OCI-M2 (cell line): ENCODE measurements at regions not wholly inside any gene's neighbourhood (a gene's known extent, or its start where the extent isn't known, plus 50 kb on each side); places are given as distances from the start of the nearest gene placed in this dataset.
"Not testable (repeated sequence)": the region's sequence is repeated elsewhere in the genome, so short reads cannot be mapped to it uniquely, and the experiment has no call there.

Source experiments
- DNase-seq: peaks from one replicate; lab custom pipeline; 2025; ENCODE audit not compliant: unreplicated experiment; lab: John Stamatoyannopoulos, UW

DNA sequence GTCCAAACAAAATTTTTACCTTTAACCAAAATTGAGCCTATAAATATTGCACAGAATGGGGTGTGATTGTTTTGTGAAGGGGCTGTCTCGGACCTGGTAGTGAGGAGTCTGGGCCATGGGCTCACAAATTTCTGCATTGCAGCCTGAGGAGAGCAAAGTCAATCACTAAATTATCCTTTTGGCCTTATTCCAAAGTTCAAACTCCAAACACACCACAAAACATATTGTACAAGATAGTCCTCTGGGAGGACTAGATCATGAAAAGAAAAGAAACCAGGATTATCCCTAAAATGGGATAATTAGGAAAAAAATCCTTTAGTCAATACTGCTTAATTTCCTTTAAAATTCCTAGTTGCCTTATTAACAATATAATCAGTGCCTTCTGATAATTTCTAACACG is 115.5 kb downstream of the BUB3 start:
- no peak for DNase-seq

- DNase-seq, result no peak
Observed at GRCh38 chr10:123270221-123270620, 116.0 kb downstream of the BUB3 start.

DNA sequence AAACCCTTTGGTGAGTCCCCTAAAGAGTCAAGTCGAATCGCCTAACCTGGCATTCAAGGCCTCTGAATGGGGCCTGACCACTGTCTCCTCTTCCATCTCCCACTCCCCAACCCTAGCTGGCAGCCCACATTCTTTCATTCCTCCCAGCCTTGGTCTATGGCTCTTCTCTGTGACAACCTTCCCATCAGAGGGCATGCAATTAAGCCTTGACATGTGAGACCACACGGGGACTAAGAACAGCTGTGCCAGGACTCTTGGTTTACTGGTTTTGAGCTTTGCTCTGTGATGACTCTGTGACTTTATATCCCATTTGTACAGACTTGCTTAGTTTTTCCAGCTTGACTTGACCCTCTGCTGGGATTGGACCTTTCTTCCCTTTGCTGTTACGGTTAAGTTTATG is 116.6 kb downstream of the BUB3 start:
- no peak for DNase-seq

GRCh38 chr10:123272171-123272570 is 118.0 kb downstream of the BUB3 start:
- DNase-seq, result no peak

- no peak for DNase-seq
Observed at GRCh38 chr10:123274306-123275135, 120.3 kb downstream of the BUB3 start.

GRCh38 chr10:123275136-123275564 is 120.9 kb downstream of the BUB3 start:
- no peak for DNase-seq

- no peak for DNase-seq
Observed at GRCh38 chr10:123278445-123278844, 124.2 kb downstream of the BUB3 start.

- not testable (repeated sequence) for DNase-seq
Observed at GRCh38 chr10:123283371-123283770, 129.2 kb downstream of the BUB3 start.

- DNase-seq, result no peak
Observed at GRCh38 chr10:123284022-123284421, 129.8 kb downstream of the BUB3 start.

DNA sequence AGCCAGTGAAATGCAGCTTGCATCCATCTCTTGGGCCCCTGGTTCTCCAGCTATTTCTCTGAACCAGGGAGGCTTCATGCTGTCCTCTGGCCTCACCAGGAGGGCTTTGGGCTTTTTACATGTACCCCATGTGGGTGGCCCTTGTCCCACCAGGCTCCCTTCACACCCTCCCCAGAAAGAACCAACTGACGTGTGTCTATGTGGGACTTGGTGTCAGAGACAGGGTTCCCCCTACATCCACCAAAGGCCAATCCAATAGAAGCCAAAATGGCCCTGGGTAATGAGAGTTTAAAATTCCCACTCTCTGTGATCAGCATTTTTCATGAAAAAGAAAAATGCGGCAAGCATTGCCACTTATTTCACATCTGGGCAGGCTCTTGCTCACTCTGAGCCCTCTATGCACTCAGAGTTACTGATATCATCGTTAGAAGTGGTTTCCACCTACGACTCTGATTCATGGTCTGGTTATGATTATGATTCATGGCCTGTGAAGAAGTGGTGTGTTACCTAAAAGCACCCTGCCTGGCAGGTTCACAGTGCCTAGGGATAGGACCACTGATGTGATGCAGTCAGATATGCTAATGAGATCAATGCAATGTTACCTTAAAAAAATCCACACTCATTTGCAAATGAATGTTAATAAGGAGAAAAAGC is 133.5 kb downstream of the BUB3 start:
- no peak for DNase-seq

DNA sequence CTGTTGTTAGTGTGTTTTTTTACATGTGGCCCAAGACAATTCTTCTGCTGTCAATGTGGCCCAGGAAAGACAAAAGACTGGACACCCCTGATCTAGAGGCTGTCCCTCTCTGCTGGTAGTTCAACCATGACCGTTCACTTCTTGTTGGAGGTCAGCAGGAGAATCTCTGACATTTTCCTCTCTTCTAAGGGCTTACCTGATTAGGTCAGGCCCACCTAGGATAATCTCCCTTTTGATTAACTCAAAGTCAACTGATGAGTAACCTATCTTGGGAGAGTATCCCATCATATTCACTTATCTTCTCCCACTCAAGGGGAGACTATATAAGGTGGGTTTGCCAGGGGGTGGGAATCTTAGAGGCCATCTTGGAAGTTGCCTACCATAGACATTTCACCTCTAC is 135.2 kb downstream of the BUB3 start:
- no peak for DNase-seq

DNA sequence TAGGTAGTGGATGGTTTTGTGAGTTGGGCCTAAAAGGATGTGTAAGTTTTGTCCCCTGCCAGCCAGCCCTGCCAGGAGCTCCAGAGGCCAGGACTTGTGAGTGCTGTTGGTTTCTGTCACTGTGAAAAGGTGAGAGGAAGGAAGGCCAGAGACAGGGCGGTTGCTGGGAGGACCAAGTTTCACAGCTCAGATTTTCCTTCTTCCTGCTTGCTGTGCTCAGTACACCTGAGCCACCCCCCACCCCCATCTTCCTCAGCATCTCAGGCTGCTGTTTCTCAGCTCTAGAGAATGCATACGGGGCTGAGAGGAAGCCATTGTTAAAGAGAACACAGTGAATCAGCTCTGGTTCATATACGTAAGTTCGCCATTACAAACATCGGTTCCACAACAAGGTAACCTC is 139.9 kb downstream of the BUB3 start:
- DNase-seq, result no peak

- DNase-seq, result no peak
Observed at GRCh38 chr10:123294886-123295285, 140.7 kb downstream of the BUB3 start.

- DNase-seq, result no peak
Observed at GRCh38 chr10:123295644-123296043, 141.4 kb downstream of the BUB3 start.

DNA sequence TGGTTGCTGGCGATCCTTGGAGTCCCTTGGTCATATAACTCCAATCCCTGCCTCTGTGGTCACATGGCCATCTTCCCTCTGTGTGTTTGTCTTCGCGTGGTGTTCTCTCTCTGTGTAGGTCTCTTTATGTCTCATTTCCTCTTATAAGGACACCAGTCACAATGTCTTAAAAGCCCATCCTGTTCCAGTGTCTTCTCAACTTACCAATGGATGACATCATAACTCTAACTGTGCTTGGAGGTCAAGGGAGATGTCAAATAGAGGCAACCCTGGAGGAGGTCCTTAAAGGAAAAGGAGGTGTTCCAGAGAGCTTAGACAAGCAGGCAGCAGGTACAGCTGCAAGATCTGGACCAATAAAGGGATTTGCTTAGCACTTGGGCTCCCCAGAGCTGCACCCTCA is 143.0 kb downstream of the BUB3 start:
- DNase-seq, result no peak

DNA sequence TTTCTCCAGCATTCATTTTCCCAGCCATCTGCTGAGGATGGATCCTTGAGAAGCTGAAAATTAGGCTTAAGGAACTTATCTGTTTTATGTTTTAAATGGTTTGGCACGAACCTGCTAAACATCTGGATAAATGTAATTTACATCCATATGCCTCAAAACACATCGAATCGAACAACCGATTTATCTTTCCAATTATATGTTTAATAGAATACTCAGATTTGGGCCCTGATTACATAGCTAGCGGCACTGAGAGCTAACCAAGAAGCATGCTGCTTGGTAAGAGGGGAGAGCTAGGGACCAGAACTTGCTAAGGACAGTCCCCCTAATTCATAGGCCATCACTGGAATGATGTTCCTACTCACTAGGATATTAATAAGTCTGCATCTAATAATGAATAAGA is 144.4 kb downstream of the BUB3 start:
- DNase-seq, result no peak

DNA sequence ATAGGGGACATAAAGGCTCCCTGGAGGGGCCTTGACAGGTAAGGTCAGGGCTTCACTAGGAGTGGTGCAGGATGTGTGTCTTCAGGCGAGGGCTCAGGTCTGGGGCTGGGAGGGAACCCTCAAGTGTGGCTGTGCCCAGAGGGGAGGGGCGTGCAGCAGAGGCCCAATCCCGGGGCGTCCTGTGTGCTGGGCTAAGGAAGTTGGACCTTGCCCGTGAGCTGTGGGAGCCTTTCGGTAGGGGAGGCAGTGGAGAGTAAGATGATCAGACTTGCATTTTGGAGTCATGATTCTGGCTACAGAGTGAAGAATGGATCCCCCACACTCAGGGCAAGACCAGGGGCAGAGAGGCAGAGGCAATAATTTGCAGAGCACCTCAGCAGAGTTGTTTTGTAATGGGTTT is 145.4 kb downstream of the BUB3 start:
- no peak for DNase-seq

DNA sequence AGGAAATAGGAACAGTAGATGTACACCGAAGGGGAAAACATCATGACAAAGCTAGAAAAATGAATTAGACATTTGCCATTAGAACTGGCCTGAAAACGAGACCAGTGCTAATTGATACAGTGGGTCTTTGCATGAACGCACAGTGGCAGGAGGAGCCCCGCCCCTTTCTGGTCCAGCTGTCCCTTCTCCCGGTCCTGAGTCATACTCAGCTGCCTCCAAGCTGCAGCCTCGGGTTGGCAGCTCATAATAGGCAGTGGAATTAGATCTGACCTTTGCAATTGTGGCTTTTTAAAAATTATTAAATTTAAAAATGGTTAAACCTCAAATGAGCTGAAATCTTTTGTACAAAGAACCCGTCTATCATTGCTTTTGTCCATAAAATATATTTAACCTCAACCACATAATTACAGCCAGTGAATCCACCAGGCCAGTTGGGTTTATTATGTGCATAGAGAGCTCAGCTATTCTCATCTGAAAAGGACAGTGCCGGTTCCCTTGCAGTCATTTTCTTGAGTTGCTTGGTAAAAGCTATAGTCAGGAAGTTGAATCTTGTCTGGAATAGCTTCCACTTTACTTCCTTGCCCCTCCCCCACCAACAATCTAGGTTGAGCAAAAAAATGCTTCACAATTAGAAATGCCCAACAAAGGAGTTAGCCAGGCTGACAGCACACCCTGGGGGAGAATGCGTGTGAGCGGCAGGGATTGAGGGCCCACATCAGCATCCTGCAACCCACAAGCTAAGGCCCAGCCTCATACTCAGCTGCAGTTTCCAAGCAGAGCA is 147.1 kb downstream of the BUB3 start:
- no peak for DNase-seq

DNA sequence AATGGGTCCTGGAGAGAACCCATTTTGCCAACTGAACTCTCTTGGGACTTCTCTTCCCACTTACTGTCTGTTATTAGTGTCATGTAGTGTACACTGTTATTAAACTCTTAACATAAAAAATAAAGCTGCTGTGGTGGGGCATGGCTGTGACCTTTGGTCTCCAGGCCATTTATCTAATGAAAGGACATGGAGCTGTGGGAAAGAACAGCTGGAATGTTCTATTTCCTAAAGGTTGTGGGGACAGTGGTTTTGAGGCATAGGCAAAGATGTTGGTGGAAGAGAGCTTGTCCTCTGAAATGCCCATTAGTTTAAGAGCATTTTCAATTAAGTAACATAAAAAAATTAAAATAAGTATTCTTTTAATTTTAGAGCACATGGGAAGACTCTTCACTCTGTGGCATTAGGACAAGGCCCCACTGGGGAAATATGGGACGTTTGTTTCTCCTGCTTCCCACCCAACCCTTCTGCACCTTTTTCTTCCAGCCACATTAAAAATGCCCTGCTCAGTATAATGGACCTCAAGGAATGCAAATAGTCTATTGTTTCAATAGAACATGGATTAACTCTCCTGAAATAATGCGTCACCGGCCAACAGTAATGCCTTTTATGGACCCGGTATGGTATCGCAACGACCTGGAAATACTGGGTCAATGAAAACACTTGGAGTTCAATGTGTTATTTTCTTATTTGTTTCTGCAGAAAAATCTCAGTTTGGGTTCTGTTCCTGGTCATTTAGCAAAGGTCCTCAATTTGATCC is 149.6 kb downstream of the BUB3 start:
- DNase-seq, result no peak

GRCh38 chr10:123305671-123306070 is 151.5 kb downstream of the BUB3 start:
- no peak for DNase-seq

DNA sequence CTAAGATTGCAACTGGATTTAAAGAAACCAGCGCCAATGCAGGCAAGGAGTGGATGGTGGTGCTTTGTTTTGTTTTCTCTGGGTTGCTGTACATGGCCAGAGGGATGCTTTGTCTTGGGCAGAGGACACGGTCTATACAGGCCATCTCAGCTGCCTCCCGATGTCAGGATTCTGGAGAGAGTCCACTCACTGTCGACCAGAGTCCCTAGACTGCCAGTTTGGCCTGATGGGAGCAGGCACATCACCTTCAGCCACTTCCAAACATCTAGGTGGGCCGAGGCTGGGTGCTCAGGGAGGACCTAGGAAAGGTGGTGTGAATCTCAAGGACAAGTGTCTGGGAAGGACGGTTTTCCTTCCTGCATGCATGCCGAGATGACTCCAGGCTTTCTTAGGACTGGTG is 152.1 kb downstream of the BUB3 start:
- DNase-seq, result no peak
